HEK293T (cell line): ENCODE measurements at regions not wholly inside any gene's neighbourhood (a gene's known extent, or its start where the extent isn't known, plus 50 kb on each side); places are given as distances from the start of the nearest gene placed in this dataset.

ENCODE experiments used
- ARNT ChIP-seq: fragments of 450-650 bp; IDR thresholded peaks from 2 replicates; pipeline ENCODE4 v1.6.1; 2017; ENCODE audit warnings: mild to moderate bottlenecking
- BHLHE40 ChIP-seq: fragments of 450-650 bp; IDR thresholded peaks from 2 replicates; pipeline ENCODE4 v1.6.1; 2016; ENCODE audit warnings: mild to moderate bottlenecking, moderate library complexity, borderline replicate concordance
- CTBP1 ChIP-seq: fragments of 450-650 bp; IDR thresholded peaks from 2 replicates; pipeline ENCODE4 v1.6.1; 2016; ENCODE audit warnings: borderline replicate concordance
- FOXA1 ChIP-seq: fragments of 450-650 bp; IDR thresholded peaks from 2 replicates; pipeline ENCODE4 v1.6.1; 2016; ENCODE audit warnings: mild to moderate bottlenecking
- FOXK2 ChIP-seq: fragments of 450-650 bp; IDR thresholded peaks from 2 replicates; pipeline ENCODE4 v1.6.1; 2016; ENCODE audit warnings: mild to moderate bottlenecking
- FOXM1 ChIP-seq: fragments of 450-650 bp; IDR thresholded peaks from 2 replicates; pipeline ENCODE4 v1.6.1; 2017; ENCODE audit warnings: mild to moderate bottlenecking, borderline replicate concordance
- L3MBTL2 ChIP-seq: fragments of 450-650 bp; conservative IDR thresholded peaks from 2 replicates; pipeline ENCODE4 v1.6.1; 2016; ENCODE audit warnings: mild to moderate bottlenecking
- LEF1 ChIP-seq: fragments of 450-650 bp; IDR thresholded peaks from 2 replicates; pipeline ENCODE4 v1.6.1; 2017; ENCODE audit warnings: mild to moderate bottlenecking, borderline replicate concordance
- NFRKB ChIP-seq: fragments of 450-650 bp; IDR thresholded peaks from 2 replicates; pipeline ENCODE4 v1.6.1; 2016; ENCODE audit warnings: mild to moderate bottlenecking, moderate library complexity
- PKNOX1 ChIP-seq: fragments of 450-650 bp; IDR thresholded peaks from 2 replicates; pipeline ENCODE4 v1.6.1; 2016
- SP1 ChIP-seq: fragments of 450-650 bp; IDR thresholded peaks from 2 replicates; pipeline ENCODE4 v1.6.1; 2017
- SUZ12 ChIP-seq: fragments of 450-650 bp; IDR thresholded peaks from 2 replicates; pipeline ENCODE4 v1.6.1; 2016; ENCODE audit warnings: mild to moderate bottlenecking
- TARDBP ChIP-seq: fragments of 450-650 bp; IDR thresholded peaks from 2 replicates; pipeline ENCODE4 v1.6.1; 2016
- ZNF384 ChIP-seq: fragments of 450-650 bp; IDR thresholded peaks from 2 replicates; pipeline ENCODE4 v1.6.1; 2016

- TF ChIP-seq NFRKB, result no peak
- no peak for TF ChIP-seq TARDBP
- TF ChIP-seq LEF1, result no peak
- no peak for TF ChIP-seq CTBP1
- TF ChIP-seq FOXA1, result no peak
- no peak for TF ChIP-seq SUZ12
- no peak for TF ChIP-seq SP1
- no peak for TF ChIP-seq ZNF384
- TF ChIP-seq ARNT, result no peak
- TF ChIP-seq L3MBTL2, result no peak
- TF ChIP-seq BHLHE40, result no peak
- no peak for TF ChIP-seq FOXK2
- no peak for TF ChIP-seq FOXM1
- no peak for TF ChIP-seq PKNOX1
These were observed 182.6 kb downstream of the FSIP2 start for GRCh38 chr2:185921048-185921756.
